GM12878 (cell line): ENCODE measurements at regions not wholly inside any gene's neighbourhood (a gene's known extent, or its start where the extent isn't known, plus 50 kb on each side); places are given as distances from the start of the nearest gene placed in this dataset.
A peak's percentile ranks its signal among the peaks of the same experiment; 100 is the strongest.

Experiments used
- ATAC-seq: fragments of 200-7000 bp; cut with Tn5 transposase; 3 replicates; pipeline ENCODE4 v1.9.1; 2020; ENCODE audit warnings: mild to moderate bottlenecking, moderate library complexity
- BruUV-seq: library from RNA; stranded (reverse); fragments of 400-500 nt; replicated peaks from 2 replicates; lab custom pipeline; 2021; lab: Mats Ljungman, UMichigan
- CTCF ChIA-PET: fragments of 300-600 bp; sonication (Branson Sonifier 250); formaldehyde crosslinking; extraction: SDS; loops from one replicate; lab custom pipeline; 2021; ENCODE audit warnings: inconsistent platforms; lab: Yijun Ruan, JAX
- POLR2A ChIA-PET: fragments of 350-600 bp; formaldehyde crosslinking; extraction: SDS; loops from one replicate; lab custom pipeline; 2021; ENCODE audit warnings: inconsistent platforms; lab: Charles Lee
- RAD21 ChIA-PET: fragments of 300-600 bp; sonication (Branson Sonifier 250); formaldehyde crosslinking; loops from one replicate; lab custom pipeline; 2023; ENCODE audit warnings: antibody characterized with exemption; ENCODE audit not compliant: unreplicated experiment; lab: Charles Lee
- SMC1A ChIA-PET: fragments of 300-600 bp; sonication (Branson Sonifier 250); formaldehyde crosslinking; loops from one replicate; lab custom pipeline; 2023; ENCODE audit not compliant: unreplicated experiment, uncharacterized antibody; lab: Charles Lee
- DNase-seq: peaks from one replicate; pipeline ENCODE4 v3.0.0-alpha.2; 2011; ENCODE audit warnings: low read depth, low spot score
- FAIRE-seq: peaks from 3 replicates; lab custom pipeline; 2011; peaks lifted over from hg19 to GRCh38; lab: Jason Lieb, UNC
- H2AFZ ChIP-seq: 2 replicates; pipeline ENCODE4 v1.6.0; 2011; ENCODE audit warnings: low read depth, low read length, control low read depth; ENCODE audit not compliant: control insufficient read depth
- H3K27ac ChIP-seq: 2 replicates; pipeline ENCODE4 v1.5.1; 2011; ENCODE audit warnings: control low read depth; ENCODE audit not compliant: control insufficient read depth, insufficient read depth
- H3K27me3 ChIP-seq, 2 experiments: replicated peaks in 1 of 2; 2 replicates each; pipeline versions ENCODE4 v1.6.0 to v1.6.1; 2011; ENCODE audit warnings: low read length in 1 of 2; ENCODE audit not compliant: control insufficient read depth in 2 of 2, insufficient read depth in 2 of 2
- H3K36me3 ChIP-seq, 2 experiments: 2 replicates each; pipeline ENCODE4 v1.5.1; 2011; ENCODE audit warnings: low read length in 1 of 2; ENCODE audit not compliant: control insufficient read depth in 2 of 2, insufficient read depth in 2 of 2
- H3K4me1 ChIP-seq: 2 replicates; pipeline ENCODE4 v1.6.1; 2011; ENCODE audit warnings: mild to moderate bottlenecking, low read length, moderate library complexity, mixed read lengths; ENCODE audit not compliant: control insufficient read depth, insufficient read depth
- H3K4me2 ChIP-seq: 2 replicates; pipeline ENCODE4 v1.6.0; 2011; ENCODE audit warnings: control low read depth; ENCODE audit not compliant: control insufficient read depth, insufficient read depth
- H3K4me3 ChIP-seq: fragments of 200-600 bp; sonication (generic); 2 replicates; pipeline ENCODE4 v1.5.1; 2016
- H3K79me2 ChIP-seq: 2 replicates; pipeline ENCODE4 v1.6.0; 2011; ENCODE audit warnings: low read length; ENCODE audit not compliant: control insufficient read depth, insufficient read depth
- H3K9ac ChIP-seq: 2 replicates; pipeline ENCODE4 v1.8.0; 2011; ENCODE audit warnings: low read length, control low read depth, mixed read lengths; ENCODE audit not compliant: control insufficient read depth, insufficient read depth
- H3K9me3 ChIP-seq: replicated peaks from 3 replicates; pipeline ENCODE4 v1.5.1; 2011; ENCODE audit warnings: mild to moderate bottlenecking, low read length; ENCODE audit not compliant: control insufficient read depth, insufficient read depth
- H4K20me1 ChIP-seq: 2 replicates; pipeline ENCODE4 v1.6.0; 2011; ENCODE audit not compliant: control insufficient read depth, insufficient read depth
- CBX3 ChIP-seq: fragments of 200-600 bp; sonication (generic); IDR thresholded peaks from 2 replicates; pipeline ENCODE4 v1.6.1; 2016; ENCODE audit warnings: low read depth, borderline replicate concordance
- CHD1 ChIP-seq: IDR thresholded peaks from 2 replicates; pipeline ENCODE4 v1.6.1; 2012; ENCODE audit warnings: low read depth, low read length, improper control_type of control experiment
- IRF4 ChIP-seq: IDR thresholded peaks from 2 replicates; pipeline ENCODE4 v1.6.1; 2011; ENCODE audit warnings: low read depth, low read length
- MAX ChIP-seq: IDR thresholded peaks from 2 replicates; pipeline ENCODE4 v1.6.1; 2012; ENCODE audit warnings: low read depth, low read length, improper control_type of control experiment
- NFIC ChIP-seq: IDR thresholded peaks from 2 replicates; pipeline ENCODE4 v1.6.1; 2012; ENCODE audit warnings: low read depth, mild to moderate bottlenecking, inconsistent platforms, low read length, moderate library complexity
- PKNOX1 ChIP-seq: fragments of 450-650 bp; IDR thresholded peaks from 2 replicates; pipeline ENCODE4 v1.6.1; 2016; ENCODE audit warnings: mild to moderate bottlenecking
- RELB ChIP-seq: fragments of 450-650 bp; IDR thresholded peaks from 2 replicates; pipeline ENCODE4 v1.6.1; 2017; ENCODE audit warnings: low read depth, mild to moderate bottlenecking, moderate library complexity
- WGBS: methylation state at CpG from one replicate; pipeline ENCODE4 v1.1.6; 2016; ENCODE audit warnings: low lambda C conversion rate; ENCODE audit not compliant: insufficient replicate concordance, insufficient coverage; ENCODE audit errors: missing lambda C conversion rate; 5-methylcytosine and 5-hydroxymethylcytosine counted together
- in situ Hi-C: fragments of 300-500 bp; cut with MboI; formaldehyde crosslinking; loops from 9 replicates; pipeline ENCODE4 v1.14.3; 2018; ENCODE audit warnings: mixed read lengths
- intact Hi-C: fragments of 100-400 bp; cut with micrococcal nuclease; formaldehyde crosslinking; loops from one replicate; pipeline ENCODE4 v1.14.2; 2022; ENCODE audit not compliant: unreplicated experiment

GRCh38 chr9:84146893-84147710 lies 166.5 kb downstream of the RMI1 start:
- intact Hi-C loops: no loop called here
- Histone ChIP-seq H3K9ac (no peak overlapping the region), H3K9me3 (no peaks in the 10 kb centered on the region), H3K79me2 (no peaks in the 10 kb centered on the region), H3K4me2 (no peak overlapping the region), H3K4me1 (no peaks in the 10 kb centered on the region), H3K4me3 (no peak overlapping the region), H4K20me1 (no peaks in the 10 kb centered on the region), H3K27me3 (no peaks in the 10 kb centered on the region; a peak in 1 of 4 replicates), H3K36me3 (no peaks in the 10 kb centered on the region), H2AFZ (peak overlapping the region; percentile 57), H3K27ac (no peak overlapping the region)
- RAD21 ChIA-PET: no interaction called here
- SMC1A ChIA-PET: interaction anchor here (1.5 to 2.5 kb wide), 2 partner anchors 14 to 25 kb away, joined by 4 to 6 read pairs; no protein-coding TSS in a partner anchor
- CTCF ChIA-PET: no interaction called here
- POLR2A ChIA-PET: no interaction called here
- in situ Hi-C loops: no loop called here
- TF ChIP-seq MAX: no peak
- TF ChIP-seq RELB: no peak
- no TSS peak for BruUV-seq
- no peak for ATAC-seq
- no peak for DNase-seq
- WGBS: 24% methylated on average over 6 of the region's 6 CpGs
- no peak for FAIRE-seq

- intact Hi-C loops: no loop called here
- CTCF ChIA-PET: no interaction called here
Observed at GRCh38 chr9:84151236-84151635, 170.6 kb downstream of the RMI1 start.

More at GRCh38 chr9:84151236-84151635, 170.6 kb downstream of the RMI1 start:
- ATAC-seq: no peak
- Histone ChIP-seq H3K9ac (no peak overlapping the region), H3K27me3 (no peaks in the 10 kb centered on the region), H3K9me3 (no peaks in the 10 kb centered on the region), H3K79me2 (no peaks in the 10 kb centered on the region), H3K36me3 (no peaks in the 10 kb centered on the region), H3K27ac (no peak overlapping the region), H4K20me1 (no peaks in the 10 kb centered on the region), H2AFZ (no peak overlapping the region), H3K4me2 (no peak overlapping the region)
- SMC1A ChIA-PET: interaction anchor here (0.6 kb wide), 1 partner anchor 149 kb away, joined by 3 read pairs; no protein-coding TSS in a partner anchor
- no TSS peak for BruUV-seq
- RAD21 ChIA-PET: no interaction called here
- no peak for FAIRE-seq
- WGBS: 95% methylated on average over 5 of the region's 5 CpGs
- in situ Hi-C loops: no loop called here
- TF ChIP-seq IRF4: no peak
- TF ChIP-seq CHD1: no peak
- no peak for TF ChIP-seq CBX3
- TF ChIP-seq NFIC: no peak
- no peak for TF ChIP-seq PKNOX1
- TF ChIP-seq, all 136 proteins: peak for 0
- Histone ChIP-seq H3K4me1 (no peaks in the 10 kb centered on the region), H3K4me3 (no peak overlapping the region)
- POLR2A ChIA-PET: no interaction called here
- no peak for DNase-seq
